ENCODE measurements at regions not wholly inside any gene's neighbourhood (a gene's known extent, or its start where the extent isn't known, plus 50 kb on each side); places are given as distances from the start of the nearest gene placed in this dataset.

GRCh38 chr6:156175433-156175832 is 601.7 kb upstream of the ARID1B start:
- no peak for DNase-seq

GRCh38 chr6:156174031-156174890 is 602.9 kb upstream of the ARID1B start:
- no peak for DNase-seq

- DNase-seq = no peak
Measured at GRCh38 chr6:156169371-156169770, 607.8 kb upstream of the ARID1B start.

GRCh38 chr6:156167625-156168071 is 609.5 kb upstream of the ARID1B start:
- no peak for DNase-seq

DNA sequence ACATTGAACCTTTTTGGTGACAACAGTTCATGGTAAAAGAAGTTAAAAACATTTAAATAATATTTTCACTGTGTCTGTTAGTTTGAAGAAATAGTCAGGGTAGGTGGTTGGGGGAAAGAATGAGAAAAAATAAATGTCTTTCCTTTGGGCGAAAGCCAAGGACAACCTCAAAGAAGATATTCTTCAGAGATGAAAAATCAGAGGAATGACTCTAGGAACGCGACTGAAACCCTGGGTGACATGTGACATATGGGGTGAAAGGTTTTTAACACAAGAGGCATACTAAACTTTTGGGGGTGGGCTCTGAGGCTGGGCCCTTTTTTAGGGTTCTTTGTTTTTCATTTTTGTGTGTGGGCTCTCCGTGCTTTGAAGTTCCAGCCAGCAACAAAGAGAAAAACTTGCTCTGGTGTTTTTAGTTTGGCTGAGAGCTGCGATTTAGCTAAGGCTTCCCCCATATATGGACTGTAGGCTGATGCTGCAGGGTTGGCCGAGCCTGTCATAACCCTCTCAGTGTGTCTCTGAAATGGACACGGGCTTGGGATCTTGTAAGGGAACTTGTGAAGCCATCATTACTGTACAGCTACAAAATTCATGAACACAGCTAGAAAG is 610.1 kb upstream of the ARID1B start:
- no peak for DNase-seq

DNA sequence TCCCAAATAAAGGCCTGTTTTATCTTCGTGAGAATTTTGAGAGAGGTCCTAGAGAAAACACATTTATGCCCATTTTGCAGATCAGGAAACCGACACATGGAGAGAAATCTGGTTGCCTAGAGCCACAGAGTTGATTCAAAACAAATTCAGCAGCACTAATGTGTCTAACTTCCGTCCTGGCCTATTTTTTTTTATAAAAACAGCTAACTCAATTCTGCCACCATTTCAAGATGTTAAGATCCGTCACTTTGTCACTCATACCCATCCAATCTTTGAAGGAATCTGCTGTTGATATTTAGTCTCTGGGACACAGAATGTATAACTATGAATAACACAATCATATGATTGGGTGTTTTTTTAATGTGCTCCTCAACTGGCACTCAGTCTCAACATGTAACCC is 611.1 kb upstream of the ARID1B start:
- no peak for DNase-seq

GRCh38 chr6:156164701-156165452 is 612.3 kb upstream of the ARID1B start:
- DNase-seq = no peak

- DNase-seq = no peak
Measured at GRCh38 chr6:156163311-156163710, 613.9 kb upstream of the ARID1B start.

- no peak for DNase-seq
Measured at GRCh38 chr6:156161471-156161870, 615.7 kb upstream of the ARID1B start.

GRCh38 chr6:156160795-156161165 is 616.4 kb upstream of the ARID1B start:
- DNase-seq = no peak

DNA sequence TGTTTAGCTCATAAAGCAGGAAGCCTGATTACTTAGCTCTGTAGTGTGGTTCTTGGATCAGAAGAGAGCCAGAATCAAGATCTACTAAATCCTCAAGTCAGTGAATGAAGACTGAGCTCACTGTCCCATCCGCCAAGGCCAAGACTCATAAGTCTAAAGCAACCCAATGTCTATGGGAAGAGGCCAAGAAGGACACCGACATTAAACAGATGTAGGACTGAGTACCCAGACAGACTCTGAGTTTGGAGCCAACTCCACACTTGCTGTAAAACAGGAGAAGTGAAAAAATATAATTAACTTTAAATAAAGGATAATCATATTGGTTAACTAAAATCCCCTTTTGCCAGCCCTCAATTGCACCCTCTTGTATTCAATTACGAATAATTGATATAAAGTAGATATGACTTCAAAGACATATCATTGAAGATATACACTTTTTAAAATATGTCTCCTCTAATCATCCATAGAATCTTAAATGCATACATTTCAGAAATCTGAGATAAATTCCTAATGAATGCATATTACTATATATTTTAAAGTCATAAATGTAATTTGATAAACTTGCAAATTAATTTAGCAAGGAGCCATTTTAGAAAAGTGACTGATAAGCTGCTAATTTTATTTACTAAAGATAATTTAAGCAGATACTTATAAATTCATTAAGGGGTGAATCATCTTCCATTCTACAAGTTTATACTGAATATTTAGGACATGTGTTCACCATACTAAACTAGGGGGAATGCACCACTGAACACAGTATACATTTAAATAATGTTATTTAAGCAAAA is 617.0 kb upstream of the ARID1B start:
- no peak for DNase-seq

- no peak for DNase-seq
Measured at GRCh38 chr6:156154896-156155295, 622.3 kb upstream of the ARID1B start.

DNA sequence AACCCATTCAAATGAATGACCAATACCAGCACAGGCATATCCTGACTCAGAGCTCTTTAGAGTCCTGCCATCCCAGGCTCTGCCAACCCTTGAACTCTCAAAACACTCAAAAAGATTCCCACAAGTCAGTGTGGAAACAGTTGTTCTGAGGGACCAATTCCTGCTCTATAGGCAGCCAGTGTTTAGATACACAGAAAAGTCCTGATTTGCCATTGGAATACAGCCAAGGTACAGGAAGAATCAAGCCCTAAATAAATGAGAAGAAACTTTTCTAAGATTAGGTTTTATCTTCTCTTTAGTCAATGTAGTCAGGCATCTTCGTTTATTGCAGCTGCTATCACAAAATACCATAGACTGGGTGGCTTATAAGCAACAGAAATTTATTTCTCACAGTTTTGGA is 626.8 kb upstream of the ARID1B start:
- no peak for DNase-seq

GRCh38 chr6:156146891-156147290 is 630.3 kb upstream of the ARID1B start:
- no peak for DNase-seq

DNA sequence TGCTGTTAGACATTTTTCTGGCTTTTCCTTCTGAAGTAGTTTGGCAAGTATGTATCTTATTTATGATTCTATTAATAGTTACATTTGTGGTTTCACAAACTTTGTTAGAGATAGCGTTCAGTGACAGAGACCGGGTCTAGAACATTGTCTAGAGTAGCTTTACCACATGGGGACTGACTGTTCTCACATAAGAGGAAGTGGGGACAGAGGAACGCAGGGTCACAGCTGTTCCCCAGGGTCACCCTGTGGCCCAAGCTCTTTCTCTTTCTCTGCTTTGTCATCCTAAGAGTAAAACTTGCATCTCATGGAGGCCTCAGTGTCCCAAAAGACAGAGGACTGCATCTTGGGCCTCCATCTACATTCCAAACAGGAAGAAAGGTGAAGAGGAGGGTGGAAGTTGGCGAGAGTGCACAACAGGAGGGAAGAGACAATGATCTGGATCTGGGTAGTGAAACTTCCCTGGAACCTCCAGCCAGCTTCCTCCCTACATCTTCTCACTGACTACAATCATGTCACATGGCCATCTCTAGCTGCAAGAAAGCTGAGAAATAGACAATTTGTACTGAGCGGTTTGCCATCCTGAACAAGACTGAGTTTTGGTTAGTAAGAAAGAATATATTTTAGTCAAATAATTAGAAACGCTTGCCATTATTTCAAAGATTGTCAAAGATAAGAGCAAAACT is 645.8 kb upstream of the ARID1B start:
- no peak for DNase-seq

- DNase-seq = no peak
Measured at GRCh38 chr6:156126535-156126934, 650.6 kb upstream of the ARID1B start.

- no peak for DNase-seq
Measured at GRCh38 chr6:156125844-156126243, 651.3 kb upstream of the ARID1B start.

DNA sequence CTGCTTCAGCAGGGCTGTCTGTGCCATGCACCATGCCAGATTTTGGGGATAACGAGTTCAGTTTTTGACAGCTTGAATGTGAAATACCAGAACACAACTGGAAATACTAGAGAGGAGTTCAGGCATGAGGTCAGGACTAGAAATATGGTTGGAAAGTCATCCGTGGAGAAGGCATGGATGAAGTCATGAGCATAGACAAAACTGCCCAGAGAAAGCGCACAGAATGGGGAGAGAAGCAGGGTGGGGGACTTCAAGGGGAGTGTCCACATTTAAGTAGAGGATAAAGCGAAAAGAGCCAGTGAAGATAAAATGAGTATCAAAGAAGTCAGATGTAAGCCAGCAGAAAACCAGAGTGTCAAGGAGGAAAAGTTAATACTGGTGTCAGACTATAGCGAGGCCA is 653.4 kb upstream of the ARID1B start:
- DNase-seq = no peak

- no peak for DNase-seq
Measured at GRCh38 chr6:156121973-156122372, 655.2 kb upstream of the ARID1B start.

DNA sequence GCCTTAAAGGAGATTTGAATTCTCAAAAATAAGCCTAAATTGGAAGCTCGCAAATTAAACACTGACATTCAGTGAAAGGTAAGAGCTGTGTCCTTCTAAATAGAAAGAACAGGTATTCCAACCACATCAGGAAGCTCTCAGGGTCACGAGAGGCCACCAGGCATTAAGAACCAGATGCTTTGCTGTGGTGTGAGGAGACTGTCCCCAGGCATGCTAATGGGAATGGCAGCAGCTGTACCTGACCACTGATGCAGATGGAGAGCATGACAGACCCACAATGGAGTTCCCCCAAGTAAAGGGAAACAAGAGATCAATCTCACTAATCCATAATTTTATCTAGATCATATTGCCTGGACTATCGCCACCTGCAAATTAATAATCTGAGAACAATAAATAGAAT is 658.9 kb upstream of the NOX3 start:
- no peak for DNase-seq

GRCh38 chr6:156113631-156114030 is 658.0 kb upstream of the NOX3 start:
- no peak for DNase-seq

DNA sequence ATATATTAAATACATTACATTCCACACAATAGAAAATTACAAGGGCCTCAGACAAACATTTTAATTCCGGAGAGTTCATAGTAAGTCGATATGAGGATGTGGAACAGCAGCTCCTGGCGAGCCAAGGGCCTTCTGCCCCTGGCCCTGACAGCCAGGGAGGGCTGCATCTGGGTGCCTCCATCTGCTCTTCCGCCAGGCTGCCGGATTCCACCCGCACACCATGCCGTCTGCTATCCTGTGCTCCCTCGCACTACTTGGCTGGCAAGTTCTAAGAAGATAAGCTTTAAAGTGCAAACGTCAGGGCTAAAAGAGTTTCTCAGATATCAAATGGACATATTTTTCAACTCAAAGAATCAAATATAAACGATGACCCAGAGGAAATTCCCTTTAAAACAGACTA is 656.3 kb upstream of the NOX3 start:
- DNase-seq = no peak

Measured in SW 1271 (cell line).